Endothelial cell of umbilical vein (primary cell): ENCODE measurements at regions not wholly inside any gene's neighbourhood (a gene's known extent, or its start where the extent isn't known, plus 50 kb on each side); places are given as distances from the start of the nearest gene placed in this dataset.

Source experiments
- BruUV-seq: library from RNA; stranded (reverse); fragments of 400-500 nt; replicated peaks from 2 replicates; lab custom pipeline; 2021; lab: Mats Ljungman, UMichigan
- CTCF ChIA-PET: fragments of 300-600, 350-600 bp; sonication (Branson Sonifier 250); formaldehyde crosslinking; loops from one replicate; lab custom pipeline; 2021; ENCODE audit warnings: antibody characterized with exemption, inconsistent platforms; lab: Charles Lee
- POLR2A ChIA-PET: fragments of 300-600, 350-600 bp; sonication (Branson Sonifier 250); formaldehyde crosslinking; loops from one replicate; lab custom pipeline; 2021; ENCODE audit warnings: antibody characterized with exemption, inconsistent platforms; lab: Charles Lee
- DNase-seq: peaks from one replicate; pipeline ENCODE4 v3.0.0-alpha.2; 2011; ENCODE audit warnings: low read depth, low spot score
- FAIRE-seq: peaks from 2 replicates; lab custom pipeline; 2011; peaks lifted over from hg19 to GRCh38; lab: Jason Lieb, UNC
- H2AFZ ChIP-seq: 2 replicates; pipeline ENCODE4 v1.6.0; 2012; ENCODE audit warnings: low read depth, low read length, control low read depth, inconsistent platforms
- H3K27ac ChIP-seq: 2 replicates; pipeline ENCODE4 v1.5.1; 2011; ENCODE audit warnings: low read depth, mild to moderate bottlenecking, control low read depth, low read length, moderate library complexity; ENCODE audit not compliant: insufficient read depth
- H3K27me3 ChIP-seq, 2 experiments: 2 replicates each; pipeline versions ENCODE4 v1.6.0 to v1.6.1; 2011; ENCODE audit warnings: low read length in 2 of 2, mixed read lengths in 1 of 2; ENCODE audit not compliant: control insufficient read depth in 2 of 2, insufficient read depth in 2 of 2
- H3K36me3 ChIP-seq, 2 experiments: 2 replicates in 1 of 2; 3 replicates in 1 of 2; pipeline ENCODE4 v1.5.1; 2011; ENCODE audit warnings: low read length in 2 of 2, mild to moderate bottlenecking in 1 of 2, moderate library complexity in 1 of 2; ENCODE audit not compliant: control insufficient read depth in 2 of 2, insufficient read depth in 2 of 2; ENCODE audit errors: extremely low read depth in 1 of 2
- H3K4me1 ChIP-seq: 3 replicates; pipeline ENCODE4 v1.5.1; 2011; ENCODE audit warnings: mild to moderate bottlenecking, low read length; ENCODE audit not compliant: control insufficient read depth, insufficient read depth; ENCODE audit errors: extremely low read depth
- H3K4me2 ChIP-seq: 2 replicates; pipeline ENCODE4 v1.6.1; 2011; ENCODE audit warnings: low read length, control low read depth, mixed read lengths; ENCODE audit not compliant: insufficient read depth
- H3K4me3 ChIP-seq, 3 experiments: fragments of 200-600 bp in 1 of 3; sonication (generic), shearing (Covaris generic) in 1 of 3; replicated peaks in 1 of 3; 2 replicates each; pipeline ENCODE4 v1.5.1; 2011 to 2016; ENCODE audit warnings: control low read depth in 3 of 3, low read length in 3 of 3, mild to moderate bottlenecking in 2 of 3, inconsistent platforms in 1 of 3, low read depth in 1 of 3, moderate library complexity in 1 of 3; ENCODE audit not compliant: insufficient read depth in 1 of 3
- H3K79me2 ChIP-seq: 2 replicates; pipeline ENCODE4 v1.6.0; 2012; ENCODE audit warnings: low read length, inconsistent platforms; ENCODE audit not compliant: control insufficient read depth, insufficient read depth
- H3K9ac ChIP-seq: replicated peaks from 2 replicates; pipeline ENCODE3; 2011; ENCODE audit warnings: low read length, control low read depth; ENCODE audit not compliant: insufficient read depth; ENCODE audit errors: extremely low read depth
- H3K9me1 ChIP-seq: replicated peaks from 3 replicates; pipeline ENCODE4 v1.6.0; 2011; ENCODE audit warnings: mild to moderate bottlenecking, low read length; ENCODE audit not compliant: control insufficient read depth, insufficient read depth; ENCODE audit errors: extremely low read depth
- H3K9me3 ChIP-seq: replicated peaks from 2 replicates; pipeline ENCODE4 v1.5.1; 2012; ENCODE audit warnings: low read length, inconsistent platforms; ENCODE audit not compliant: control insufficient read depth, insufficient read depth
- H4K20me1 ChIP-seq: replicated peaks from 2 replicates; pipeline ENCODE3; 2011; ENCODE audit warnings: mild to moderate bottlenecking, low read length; ENCODE audit not compliant: control insufficient read depth, insufficient read depth; ENCODE audit errors: extremely low read depth
- CTCF ChIP-seq, 2 donors: IDR thresholded peaks; 1 replicate in 1 of 2; 2 replicates in 1 of 2; pipeline ENCODE4 v1.5.1; 2011; ENCODE audit warnings: low read length in 2 of 2, mild to moderate bottlenecking in 2 of 2, moderate library complexity in 2 of 2, control low read depth in 1 of 2, inconsistent platforms in 1 of 2, low read depth in 1 of 2; ENCODE audit not compliant: insufficient read depth in 1 of 2; ENCODE audit errors: extremely low read depth in 1 of 2
- EZH2 ChIP-seq: IDR thresholded peaks from 2 replicates; pipeline ENCODE4 v1.6.1; 2012; ENCODE audit warnings: borderline replicate concordance, low read depth, mild to moderate bottlenecking, moderate library complexity, low read length, inconsistent platforms; ENCODE audit not compliant: severe bottlenecking
- FOS ChIP-seq: IDR thresholded peaks from 2 replicates; pipeline ENCODE4 v1.6.1; 2011; ENCODE audit warnings: mild to moderate bottlenecking, low read length, moderate library complexity, borderline replicate concordance; ENCODE audit not compliant: insufficient read depth
- GATA2 ChIP-seq: IDR thresholded peaks from 2 replicates; pipeline ENCODE4 v1.7.0; 2011; ENCODE audit warnings: low read depth, mild to moderate bottlenecking, moderate library complexity, mixed read lengths, low read length; ENCODE audit not compliant: insufficient read length, insufficient read depth
- JUN ChIP-seq: IDR thresholded peaks from 2 replicates; pipeline ENCODE4 v1.6.1; 2011; ENCODE audit warnings: borderline replicate concordance, low read depth; ENCODE audit not compliant: insufficient read length, insufficient read depth
- MAX ChIP-seq: IDR thresholded peaks from 2 replicates; pipeline ENCODE4 v1.6.1; 2011; ENCODE audit not compliant: insufficient read depth, insufficient read length
- MYC ChIP-seq: IDR thresholded peaks from one replicate; pipeline ENCODE4 v1.6.1; 2011; ENCODE audit warnings: mild to moderate bottlenecking, low read depth, low read length
- POLR2A ChIP-seq: IDR thresholded peaks from 2 replicates; pipeline ENCODE4 v1.6.1; 2012; ENCODE audit warnings: low read depth, mild to moderate bottlenecking, control low read depth, low read length
- POLR2AphosphoS5 ChIP-seq: IDR thresholded peaks from 2 replicates; pipeline ENCODE4 v1.6.1; 2012; ENCODE audit warnings: low read depth, mild to moderate bottlenecking, control low read depth, low read length, moderate library complexity; ENCODE audit not compliant: insufficient read depth
- dilution Hi-C: fragments of 300-500 bp; cut with MboI; formaldehyde crosslinking; loops from one replicate; pipeline ENCODE4 v1.15.0; 2019; ENCODE audit warnings: low sequenced_read_pairs; ENCODE audit not compliant: extremely low pct_ligation_motif_present
- intact Hi-C: fragments of 100-400 bp; cut with micrococcal nuclease; formaldehyde crosslinking; loops from one replicate; pipeline ENCODE4 v1.10.0; 2022

GRCh38 chr7:26510231-26510957 lies 218.7 kb downstream of the SNX10 start:
- no peak for DNase-seq
- peaks cover 10 to 14% of the 10 kb centered on the region in 2 experiments for H3K27me3 ChIP-seq
- BruUV-seq: no TSS peak
- H3K36me3 ChIP-seq: no peaks in the 10 kb centered on the region
- dilution Hi-C loops: no loop called here
- no peak overlapping the region for H3K27ac ChIP-seq
- no peak overlapping the region for H3K4me2 ChIP-seq
- ChIA-PET CTCF (interaction anchor here (1.0 kb wide), 1 partner anchor 141 kb away, joined by 3 read pairs; no protein-coding TSS in a partner anchor), POLR2A (no interaction called here)
- intact Hi-C loops: no loop called here
- H3K79me2 ChIP-seq: no peaks in the 10 kb centered on the region
- no peak overlapping the region for H2AFZ ChIP-seq
- no peak overlapping the region for H3K9ac ChIP-seq
- H3K9me1 ChIP-seq: no peaks in the 10 kb centered on the region
- no peaks in the 10 kb centered on the region for H3K4me1 ChIP-seq
- no peak overlapping the region for H3K4me3 ChIP-seq
- TF ChIP-seq JUN: no peak
- TF ChIP-seq GATA2: no peak
- no peaks in the 10 kb centered on the region for H4K20me1 ChIP-seq
- no peaks in the 10 kb centered on the region for H3K9me3 ChIP-seq
- FAIRE-seq: no peak

GRCh38 chr7:26511866-26512265 lies 220.2 kb downstream of the SNX10 start:
- Histone ChIP-seq H3K9ac (no peak overlapping the region), H3K79me2 (no peaks in the 10 kb centered on the region), H4K20me1 (no peaks in the 10 kb centered on the region), H3K4me1 (no peaks in the 10 kb centered on the region), H3K4me2 (no peak overlapping the region), H3K27me3 (peaks cover 11% of the 10 kb centered on the region in 2 experiments), H3K9me3 (no peaks in the 10 kb centered on the region), H3K9me1 (no peaks in the 10 kb centered on the region), H2AFZ (no peak overlapping the region), H3K27ac (no peak overlapping the region), H3K4me3 (no peak overlapping the region), H3K36me3 (no peaks in the 10 kb centered on the region)
- FAIRE-seq: no peak
- ChIA-PET CTCF (interaction anchor here (0.5 to 0.7 kb wide), 2 partner anchors 143 to 156 kb away, joined by 3 to 4 read pairs; no protein-coding TSS in a partner anchor), POLR2A (no interaction called here)
- no peak for DNase-seq
- TF ChIP-seq MYC: no peak
- TF ChIP-seq CTCF (IDR thresholded peaks at IDR 0.05; ENCODE audit: extremely low read depth in 1 of 2, insufficient read depth in 1 of 2, low read depth in 1 of 2, low read length in 2 of 2): no peak
- TF ChIP-seq FOS: no peak
- TF ChIP-seq EZH2: no peak
- TF ChIP-seq MAX: no peak
- TF ChIP-seq GATA2: no peak
- TF ChIP-seq POLR2AphosphoS5: no peak
- no peak for TF ChIP-seq POLR2A
- no peak for TF ChIP-seq JUN
- intact Hi-C loops (no loop called here), dilution Hi-C loops (no loop called here)
- no TSS peak for BruUV-seq
